ENCODE measurements at regions not wholly inside any gene's neighbourhood (a gene's known extent, or its start where the extent isn't known, plus 50 kb on each side); places are given as distances from the start of the nearest gene placed in this dataset.

- H3K4me2 ChIP-seq (ENCODE audit: low read depth, low read length) = no peak overlapping the region
Measured at GRCh38 chr6:1542764-1543163, 67.0 kb upstream of the FOXC1 start.

GRCh38 chr6:1544000-1544399 lies 65.7 kb upstream of the FOXC1 start:
- Histone ChIP-seq H3K27me3 (replicated peaks; ENCODE audit: insufficient read depth, low read length) (no peaks in the 10 kb centered on the region), H3F3A (ENCODE audit: insufficient read depth, low read length) (no peaks in the 10 kb centered on the region), H3K27ac (ENCODE audit: low read length) (no peak overlapping the region), H3K4me3 (ENCODE audit: low read length) (no peak overlapping the region), H3K4me2 (ENCODE audit: low read depth, low read length) (no peak overlapping the region), H3K36me3 (replicated peaks; ENCODE audit: insufficient read depth, low read length) (no peaks in the 10 kb centered on the region), H3K9me3 (replicated peaks; ENCODE audit: insufficient read depth, low read length) (no peaks in the 10 kb centered on the region), H3K79me2 (ENCODE audit: low read length) (no peaks in the 10 kb centered on the region), H2AFZ (ENCODE audit: low read length) (no peak overlapping the region), H3K9me2 (replicated peaks; ENCODE audit: insufficient read depth, low read length) (no peaks in the 10 kb centered on the region), H3K4me1 (ENCODE audit: low read length) (no peaks in the 10 kb centered on the region), H4K20me1 (ENCODE audit: insufficient read depth, low read length) (no peaks in the 10 kb centered on the region), H3K9ac (ENCODE audit: low read length) (no peak overlapping the region)
- no peak for DNase-seq
- TF ChIP-seq EZH2 (optimal IDR thresholded peaks at IDR 0.05; ENCODE audit: low read depth, low read length) (no peak), CTCF (IDR thresholded peaks at IDR 0.05; ENCODE audit: low read length) (no peak)

More at GRCh38 chr6:1542764-1543163, 67.0 kb upstream of the FOXC1 start:
- no peak for TF ChIP-seq EZH2 (optimal IDR thresholded peaks at IDR 0.05; ENCODE audit: low read depth, low read length)
- Histone ChIP-seq H3K79me2 (ENCODE audit: low read length) (no peaks in the 10 kb centered on the region), H3K9me2 (replicated peaks; ENCODE audit: insufficient read depth, low read length) (no peaks in the 10 kb centered on the region), H3F3A (ENCODE audit: insufficient read depth, low read length) (no peaks in the 10 kb centered on the region), H3K36me3 (replicated peaks; ENCODE audit: insufficient read depth, low read length) (no peaks in the 10 kb centered on the region), H4K20me1 (ENCODE audit: insufficient read depth, low read length) (no peaks in the 10 kb centered on the region), H3K9me3 (replicated peaks; ENCODE audit: insufficient read depth, low read length) (no peaks in the 10 kb centered on the region), H3K27me3 (replicated peaks; ENCODE audit: insufficient read depth, low read length) (no peaks in the 10 kb centered on the region), H3K9ac (ENCODE audit: low read length) (no peak overlapping the region), H2AFZ (ENCODE audit: low read length) (no peak overlapping the region), H3K27ac (ENCODE audit: low read length) (no peak overlapping the region), H3K4me3 (ENCODE audit: low read length) (no peak overlapping the region), H3K4me1 (ENCODE audit: low read length) (no peaks in the 10 kb centered on the region)
- no peak for DNase-seq

GRCh38 chr6:1544603-1545002 lies 65.1 kb upstream of the FOXC1 start:
- Histone ChIP-seq H3K4me3 (ENCODE audit: low read length) (no peak overlapping the region), H3K9ac (ENCODE audit: low read length) (no peak overlapping the region), H3F3A (ENCODE audit: insufficient read depth, low read length) (no peaks in the 10 kb centered on the region), H3K36me3 (replicated peaks; ENCODE audit: insufficient read depth, low read length) (no peaks in the 10 kb centered on the region), H3K27ac (ENCODE audit: low read length) (no peak overlapping the region), H2AFZ (ENCODE audit: low read length) (no peak overlapping the region), H4K20me1 (ENCODE audit: insufficient read depth, low read length) (no peaks in the 10 kb centered on the region), H3K79me2 (ENCODE audit: low read length) (no peaks in the 10 kb centered on the region), H3K9me2 (replicated peaks; ENCODE audit: insufficient read depth, low read length) (no peaks in the 10 kb centered on the region), H3K4me2 (ENCODE audit: low read depth, low read length) (no peak overlapping the region), H3K4me1 (ENCODE audit: low read length) (no peaks in the 10 kb centered on the region), H3K9me3 (replicated peaks; ENCODE audit: insufficient read depth, low read length) (no peaks in the 10 kb centered on the region), H3K27me3 (replicated peaks; ENCODE audit: insufficient read depth, low read length) (no peaks in the 10 kb centered on the region)
- DNase-seq = no peak
- no peak for TF ChIP-seq EZH2 (optimal IDR thresholded peaks at IDR 0.05; ENCODE audit: low read depth, low read length)
- TF ChIP-seq EZH2phosphoT487 (IDR thresholded peaks at IDR 0.05; ENCODE audit: low read length) = no peak
- no peak for TF ChIP-seq CTCF (IDR thresholded peaks at IDR 0.05; ENCODE audit: low read length)

- TF ChIP-seq EZH2phosphoT487 (IDR thresholded peaks at IDR 0.05; ENCODE audit: low read length) (no peak), EZH2 (optimal IDR thresholded peaks at IDR 0.05; ENCODE audit: low read depth, low read length) (no peak), CTCF (IDR thresholded peaks at IDR 0.05; ENCODE audit: low read length) (no peak)
- H3K36me3 ChIP-seq (replicated peaks; ENCODE audit: insufficient read depth, low read length) = no peaks in the 10 kb centered on the region
- no peaks in the 10 kb centered on the region for H3K27me3 ChIP-seq (replicated peaks; ENCODE audit: insufficient read depth, low read length)
- no peak overlapping the region for H2AFZ ChIP-seq (ENCODE audit: low read length)
- H3K79me2 ChIP-seq (ENCODE audit: low read length) = no peaks in the 10 kb centered on the region
- no peak overlapping the region for H3K27ac ChIP-seq (ENCODE audit: low read length)
- DNase-seq = no peak
- no peak overlapping the region for H3K4me2 ChIP-seq (ENCODE audit: low read depth, low read length)
- no peak overlapping the region for H3K4me3 ChIP-seq (ENCODE audit: low read length)
- H4K20me1 ChIP-seq (ENCODE audit: insufficient read depth, low read length) = no peaks in the 10 kb centered on the region
- H3F3A ChIP-seq (ENCODE audit: insufficient read depth, low read length) = no peaks in the 10 kb centered on the region
- no peaks in the 10 kb centered on the region for H3K9me3 ChIP-seq (replicated peaks; ENCODE audit: insufficient read depth, low read length)
- H3K4me1 ChIP-seq (ENCODE audit: low read length) = no peaks in the 10 kb centered on the region
- no peak overlapping the region for H3K9ac ChIP-seq (ENCODE audit: low read length)
- no peaks in the 10 kb centered on the region for H3K9me2 ChIP-seq (replicated peaks; ENCODE audit: insufficient read depth, low read length)
Measured at GRCh38 chr6:1545654-1546053, 64.1 kb upstream of the FOXC1 start.
